H9 (cell line): ENCODE measurements at regions not wholly inside any gene's neighbourhood (a gene's known extent, or its start where the extent isn't known, plus 50 kb on each side); places are given as distances from the start of the nearest gene placed in this dataset.

Experiments used
- DNase-seq: peaks from one replicate; pipeline ENCODE4 v3.0.0-alpha.2; 2017
- H2AFZ ChIP-seq: one replicate; pipeline ENCODE4 v1.6.1; 2013; ENCODE audit warnings: mild to moderate bottlenecking, low read length, control low read depth, moderate library complexity
- H2AK5ac ChIP-seq: 2 replicates; pipeline ENCODE4 v1.6.1; 2013; ENCODE audit warnings: low read length, control low read depth, mixed read lengths; ENCODE audit not compliant: insufficient read length
- H2BK120ac ChIP-seq: one replicate; pipeline ENCODE4 v1.6.1; 2013; ENCODE audit warnings: low read depth, mild to moderate bottlenecking, low read length, control low read depth, inconsistent platforms; ENCODE audit not compliant: poor library complexity, severe bottlenecking
- H2BK12ac ChIP-seq: 2 replicates; pipeline ENCODE4 v1.6.1; 2013; ENCODE audit warnings: low read length, control low read depth, mixed read lengths, low read depth; ENCODE audit not compliant: insufficient read length
- H2BK15ac ChIP-seq: 2 replicates; pipeline ENCODE4 v1.6.1; 2013; ENCODE audit warnings: low read depth, low read length, control low read depth
- H2BK20ac ChIP-seq: one replicate; pipeline ENCODE4 v1.6.1; 2013; ENCODE audit warnings: low read depth, mild to moderate bottlenecking, low read length, control low read depth, inconsistent platforms; ENCODE audit not compliant: poor library complexity, severe bottlenecking
- H2BK5ac ChIP-seq: 2 replicates; pipeline ENCODE4 v1.6.1; 2013; ENCODE audit warnings: low read length, control low read depth, mixed read lengths; ENCODE audit not compliant: insufficient read length
- H3K14ac ChIP-seq: 2 replicates; pipeline ENCODE4 v1.6.1; 2013; ENCODE audit warnings: low read length, control low read depth; ENCODE audit not compliant: insufficient read depth
- H3K18ac ChIP-seq: 2 replicates; pipeline ENCODE4 v1.6.1; 2013; ENCODE audit warnings: low read depth, mild to moderate bottlenecking, mixed read lengths, low read length, control low read depth; ENCODE audit not compliant: insufficient read length
- H3K23ac ChIP-seq: 2 replicates; pipeline ENCODE4 v1.6.1; 2013; ENCODE audit warnings: low read length, control low read depth, mixed read lengths, low read depth; ENCODE audit not compliant: insufficient read length
- H3K23me2 ChIP-seq: 2 replicates; pipeline ENCODE4 v1.6.1; 2013; ENCODE audit warnings: low read depth, mild to moderate bottlenecking, mixed read lengths, low read length, control low read depth; ENCODE audit not compliant: insufficient read length, poor library complexity, severe bottlenecking
- H3K27ac ChIP-seq: 2 replicates; pipeline ENCODE4 v1.5.1; 2013; ENCODE audit warnings: low read length, control low read depth, mixed read lengths, low read depth; ENCODE audit not compliant: insufficient read length
- H3K27me3 ChIP-seq: 2 replicates; pipeline ENCODE4 v1.6.1; 2013; ENCODE audit warnings: low read length, control low read depth, inconsistent platforms; ENCODE audit not compliant: insufficient read depth
- H3K4ac ChIP-seq: 2 replicates; pipeline ENCODE4 v1.6.1; 2013; ENCODE audit warnings: low read depth, mild to moderate bottlenecking, control low read depth, inconsistent platforms, low read length, moderate library complexity
- H3K4me1 ChIP-seq: 2 replicates; pipeline ENCODE4 v1.6.1; 2013; ENCODE audit warnings: low read length, control low read depth, inconsistent platforms; ENCODE audit not compliant: insufficient read depth
- H3K4me2 ChIP-seq: 2 replicates; pipeline ENCODE4 v1.6.1; 2013; ENCODE audit warnings: low read length, control low read depth, mixed read lengths; ENCODE audit not compliant: insufficient read length, insufficient read depth
- H3K56ac ChIP-seq: 2 replicates; pipeline ENCODE4 v1.6.1; 2013; ENCODE audit warnings: low read depth, mild to moderate bottlenecking, mixed read lengths, low read length, control low read depth; ENCODE audit not compliant: insufficient read length
- H3K79me1 ChIP-seq: 2 replicates; pipeline ENCODE4 v1.6.1; 2013; ENCODE audit warnings: low read depth, mild to moderate bottlenecking, moderate library complexity, low read length, control low read depth, inconsistent platforms; ENCODE audit not compliant: insufficient read depth, poor library complexity, severe bottlenecking
- H3K79me2 ChIP-seq: 2 replicates; pipeline ENCODE4 v1.6.1; 2013; ENCODE audit warnings: low read length, control low read depth, inconsistent platforms; ENCODE audit not compliant: insufficient read depth
- H3K9ac ChIP-seq: 2 replicates; pipeline ENCODE4 v1.6.1; 2013; ENCODE audit warnings: low read length, control low read depth, mixed read lengths; ENCODE audit not compliant: insufficient read length; ENCODE audit errors: extremely low read depth
- H3K9me3 ChIP-seq: one replicate; pipeline ENCODE4 v1.6.1; 2013; ENCODE audit warnings: low read depth, low read length, inconsistent platforms; ENCODE audit not compliant: control insufficient read depth
- H3T11ph ChIP-seq: one replicate; pipeline ENCODE4 v1.6.1; 2013; ENCODE audit warnings: mild to moderate bottlenecking, low read length, control low read depth, inconsistent platforms
- H4K20me1 ChIP-seq: one replicate; pipeline ENCODE4 v1.6.1; 2013; ENCODE audit not compliant: control insufficient read depth, insufficient read length, insufficient read depth
- H4K5ac ChIP-seq: 2 replicates; pipeline ENCODE4 v1.6.1; 2013; ENCODE audit warnings: low read depth, mild to moderate bottlenecking, mixed read lengths, low read length, control low read depth; ENCODE audit not compliant: insufficient read length
- H4K8ac ChIP-seq: replicated peaks from 2 replicates; pipeline ENCODE4 v1.6.1; 2013; ENCODE audit warnings: low read length, control low read depth, mixed read lengths, low read depth; ENCODE audit not compliant: insufficient read length
- H4K91ac ChIP-seq: 2 replicates; pipeline ENCODE4 v1.6.1; 2013; ENCODE audit warnings: low read depth, mild to moderate bottlenecking, moderate library complexity, mixed read lengths, low read length, control low read depth; ENCODE audit not compliant: insufficient read length
- H3K27ac Mint-ChIP-seq, 3 experiments: 2 replicates in 2 of 3; 3 replicates in 1 of 3; pipeline ENCODE4 v1.8.0; 2020 to 2021; ENCODE audit warnings: mixed read lengths in 3 of 3, mild to moderate bottlenecking in 1 of 3, moderate library complexity in 1 of 3
- H3K27me3 Mint-ChIP-seq: 2 replicates; pipeline ENCODE4 v1.8.0; 2021; ENCODE audit warnings: low read depth, mild to moderate bottlenecking, moderate library complexity, mixed read lengths
- H3K36me3 Mint-ChIP-seq, 3 experiments: 2 replicates in 2 of 3; 3 replicates in 1 of 3; pipeline ENCODE4 v1.8.0; 2020 to 2021; ENCODE audit warnings: low read depth in 3 of 3, mixed read lengths in 3 of 3; ENCODE audit not compliant: insufficient read depth in 1 of 3
- H3K4me1 Mint-ChIP-seq, 2 experiments: 2 replicates each; pipeline ENCODE4 v1.8.0; 2020; ENCODE audit warnings: mixed read lengths in 2 of 2
- H3K4me3 Mint-ChIP-seq, 2 experiments: 2 replicates in 1 of 2; 3 replicates in 1 of 2; pipeline ENCODE4 v1.8.0; 2020 to 2021; ENCODE audit warnings: mild to moderate bottlenecking in 2 of 2, mixed read lengths in 2 of 2, moderate library complexity in 1 of 2
- H3K9me3 Mint-ChIP-seq, 2 experiments: 2 replicates in 1 of 2; 3 replicates in 1 of 2; pipeline ENCODE4 v1.8.0; 2020; ENCODE audit warnings: mild to moderate bottlenecking in 2 of 2, mixed read lengths in 2 of 2, moderate library complexity in 1 of 2
- CTCF ChIP-seq: fragments of 200-600 bp; sonication (generic); conservative IDR thresholded peaks from 3 replicates; pipeline ENCODE4 v1.8.0; 2021; ENCODE audit warnings: antibody characterized with exemption, mild to moderate bottlenecking
- WGBS: extraction: QIAGEN DNeasy Blood & Tissue Kit; methylation state at CpG from one replicate; pipeline ENCODE4 v1.1.7; 2013; ENCODE audit warnings: missing lambda C conversion rate, low lambda C conversion rate, mixed read lengths; ENCODE audit not compliant: insufficient read length; ENCODE audit errors: extremely low coverage; 5-methylcytosine and 5-hydroxymethylcytosine counted together

- no peaks in the 10 kb centered on the region for H3K36me3 Mint-ChIP-seq
- H3K4me3 Mint-ChIP-seq = no peak overlapping the region
- no peak overlapping the region for H2BK15ac ChIP-seq
- no peak overlapping the region for H3K23ac ChIP-seq
- H3K4ac ChIP-seq = no peak overlapping the region
- no peaks in the 10 kb centered on the region for H4K20me1 ChIP-seq
- no peak overlapping the region for H3K4me2 ChIP-seq
- H4K91ac ChIP-seq = no peak overlapping the region
- H3K4me1 ChIP-seq = no peaks in the 10 kb centered on the region
- H3K27me3 ChIP-seq = no peaks in the 10 kb centered on the region
- no peak overlapping the region for H2BK20ac ChIP-seq
- H3K4me1 Mint-ChIP-seq = no peaks in the 10 kb centered on the region; a peak in 1 of 4 replicates
- no peak overlapping the region for H3K9ac ChIP-seq
- no peak overlapping the region for H4K5ac ChIP-seq
- H3K9me3 ChIP-seq = no peaks in the 10 kb centered on the region
- no peaks in the 10 kb centered on the region for H3K79me1 ChIP-seq
- no peaks in the 10 kb centered on the region for H3K23me2 ChIP-seq
- H2AK5ac ChIP-seq = no peak overlapping the region
- H2BK5ac ChIP-seq = no peak overlapping the region
- DNase-seq = no peak
- H3K56ac ChIP-seq = no peak overlapping the region
- H3K27me3 Mint-ChIP-seq = no peaks in the 10 kb centered on the region
- no peak overlapping the region for H3K18ac ChIP-seq
- no peak overlapping the region for H3T11ph ChIP-seq
- no peak overlapping the region for H2AFZ ChIP-seq
- no CpG with 5 or more reads among the region's 1 CpG for WGBS
- TF ChIP-seq CTCF = no peak
- no peaks in the 10 kb centered on the region for H3K79me2 ChIP-seq
- H3K27ac Mint-ChIP-seq = no peak overlapping the region
- no peak overlapping the region for H4K8ac ChIP-seq
- H2BK120ac ChIP-seq = no peak overlapping the region
- H3K9me3 Mint-ChIP-seq = no peaks in the 10 kb centered on the region
- H3K27ac ChIP-seq = no peak overlapping the region
- H2BK12ac ChIP-seq = no peak overlapping the region
- H3K14ac ChIP-seq = no peak overlapping the region
These were observed 848.7 kb upstream of the MIR17HG start for GRCh38 chr13:90498816-90499215.
